CD4-positive, alpha-beta T cell (primary cell): ENCODE measurements at regions not wholly inside any gene's neighbourhood (a gene's known extent, or its start where the extent isn't known, plus 50 kb on each side); places are given as distances from the start of the nearest gene placed in this dataset.

ENCODE experiments used
- ATAC-seq: fragments of 200-7000 bp; cut with Tn5 transposase; one replicate; pipeline ENCODE4 v1.10.0; 2022; ENCODE audit warnings: mild to moderate bottlenecking; ENCODE audit not compliant: poor library complexity
- CTCF ChIA-PET: fragments of 350-600 bp; sonication (Branson Sonifier 250); formaldehyde crosslinking; loops from one replicate; lab custom pipeline; 2021; ENCODE audit warnings: antibody characterized with exemption, inconsistent platforms; lab: Charles Lee
- POLR2A ChIA-PET: fragments of 350-600 bp; sonication (Branson Sonifier 250); formaldehyde crosslinking; loops from one replicate; lab custom pipeline; 2021; ENCODE audit warnings: antibody characterized with exemption, inconsistent platforms; lab: Charles Lee
- DNase-seq, 14 experiments: peaks; one replicate each; pipeline ENCODE4 v3.0.0-alpha.2; 2013 to 2020; ENCODE audit warnings: mixed read lengths in 2 of 14
- H3K27ac ChIP-seq, 2 donors: one replicate each; pipeline versions ENCODE4 v1.5.1 to v1.7.0; 2013; ENCODE audit warnings: low read length in 2 of 2, low read depth in 1 of 2, mild to moderate bottlenecking in 1 of 2
- H3K27me3 ChIP-seq, 2 experiments: 1 replicate in 1 of 2; 2 replicates in 1 of 2; pipeline versions ENCODE4 v1.6.1 to v1.7.0; 2013; ENCODE audit warnings: low read length in 2 of 2, control low read depth in 1 of 2, mild to moderate bottlenecking in 1 of 2, moderate library complexity in 1 of 2; ENCODE audit not compliant: insufficient read depth in 2 of 2, control insufficient read depth in 1 of 2
- H3K36me3 ChIP-seq: one replicate; pipeline ENCODE4 v1.6.1; 2013; ENCODE audit warnings: low read length, control low read depth; ENCODE audit not compliant: insufficient read depth
- H3K4me1 ChIP-seq: one replicate; pipeline ENCODE4 v1.6.1; 2013; ENCODE audit warnings: low read length, control low read depth; ENCODE audit not compliant: insufficient read depth
- H3K4me3 ChIP-seq: one replicate; pipeline ENCODE4 v1.5.1; 2013; ENCODE audit warnings: mild to moderate bottlenecking, low read length, moderate library complexity
- H3K9me3 ChIP-seq, 2 experiments: 1 replicate in 1 of 2; 2 replicates in 1 of 2; pipeline versions ENCODE4 v1.6.1 to v1.7.0; 2013; ENCODE audit warnings: low read length in 2 of 2, mild to moderate bottlenecking in 2 of 2, control low read depth in 1 of 2, moderate library complexity in 1 of 2; ENCODE audit not compliant: control insufficient read depth in 1 of 2, insufficient read depth in 1 of 2
- H3K27ac Mint-ChIP-seq: one replicate; pipeline ENCODE4 v1.8.0; 2020; ENCODE audit warnings: mixed read lengths
- H3K27me3 Mint-ChIP-seq: one replicate; pipeline ENCODE4 v1.8.0; 2021; ENCODE audit warnings: mixed read lengths
- H3K36me3 Mint-ChIP-seq: one replicate; pipeline ENCODE4 v1.8.0; 2021; ENCODE audit warnings: low read depth, mixed read lengths
- H3K4me1 Mint-ChIP-seq: one replicate; pipeline ENCODE4 v1.8.0; 2021; ENCODE audit warnings: low read depth, mixed read lengths
- H3K4me3 Mint-ChIP-seq: one replicate; pipeline ENCODE4 v1.8.0; 2020; ENCODE audit warnings: mild to moderate bottlenecking, mixed read lengths
- H3K9me3 Mint-ChIP-seq: one replicate; pipeline ENCODE4 v1.8.0; 2020; ENCODE audit warnings: mixed read lengths
- CTCF ChIP-seq: fragments of 200-600 bp; IDR thresholded peaks from one replicate; pipeline ENCODE4 v1.8.0; 2022; ENCODE audit warnings: antibody characterized with exemption, mild to moderate bottlenecking
- intact Hi-C, 2 experiments: fragments of 100-400 bp; cut with DNase I in 1 of 2; cut with micrococcal nuclease in 1 of 2; formaldehyde crosslinking; loops; one replicate each; pipeline versions ENCODE4 v1.15.1 to v1.9.0; 2023 to 2025; cut with DNase I, micrococcal nuclease

- H3K36me3 ChIP-seq: no peaks in the 10 kb centered on the region
- intact Hi-C loops: no loop called here
- DNase-seq (no peak), ATAC-seq (no peak)
- H3K4me3 Mint-ChIP-seq: no peak overlapping the region
- no peaks in the 10 kb centered on the region for H3K9me3 ChIP-seq
- H3K4me1 Mint-ChIP-seq: no peaks in the 10 kb centered on the region
- no peaks in the 10 kb centered on the region for H3K36me3 Mint-ChIP-seq
- no peak for TF ChIP-seq CTCF
- H3K27ac Mint-ChIP-seq: no peak overlapping the region
- H3K4me1 ChIP-seq: no peaks in the 10 kb centered on the region
- ChIA-PET POLR2A (no interaction called here), CTCF (no interaction called here)
- H3K27me3 Mint-ChIP-seq: no peaks in the 10 kb centered on the region
- no peak overlapping the region for H3K27ac ChIP-seq
- no peaks in the 10 kb centered on the region for H3K9me3 Mint-ChIP-seq
- H3K4me3 ChIP-seq: no peak overlapping the region
- no peaks in the 10 kb centered on the region for H3K27me3 ChIP-seq
These were observed 260.5 kb upstream of the ANXA10 start for GRCh38 chr4:167831855-167832254.

GRCh38 chr4:167838686-167839085 is 253.7 kb upstream of the ANXA10 start:
- H3K4me3 ChIP-seq: no peak overlapping the region
- H3K9me3 Mint-ChIP-seq: peaks cover 2% of the 10 kb centered on the region
- no peak for ATAC-seq
- CTCF ChIA-PET: no interaction called here
- H3K4me1 Mint-ChIP-seq: no peaks in the 10 kb centered on the region
- no peak for TF ChIP-seq CTCF
- no peaks in the 10 kb centered on the region for H3K36me3 Mint-ChIP-seq
- H3K27me3 Mint-ChIP-seq: no peaks in the 10 kb centered on the region
- no peak for DNase-seq
- POLR2A ChIA-PET: no interaction called here
- intact Hi-C loops: no loop called here
- H3K4me3 Mint-ChIP-seq: no peak overlapping the region
- no peaks in the 10 kb centered on the region for H3K4me1 ChIP-seq
- no peaks in the 10 kb centered on the region for H3K36me3 ChIP-seq
- H3K9me3 ChIP-seq: peaks cover 0 to 7% of the 10 kb centered on the region in 2 experiments
- no peak overlapping the region for H3K27ac Mint-ChIP-seq
- H3K27me3 ChIP-seq: no peaks in the 10 kb centered on the region
- no peak overlapping the region for H3K27ac ChIP-seq

- no peak overlapping the region for H3K27ac Mint-ChIP-seq
These were observed 249.8 kb upstream of the ANXA10 start for GRCh38 chr4:167842487-167842886.

More at GRCh38 chr4:167842487-167842886, 249.8 kb upstream of the ANXA10 start:
- Mint-ChIP-seq H3K36me3 (no peaks in the 10 kb centered on the region), H3K27me3 (no peaks in the 10 kb centered on the region), H3K4me1 (no peaks in the 10 kb centered on the region), H3K9me3 (peaks cover 2% of the 10 kb centered on the region), H3K4me3 (no peak overlapping the region)
- ChIA-PET POLR2A (no interaction called here), CTCF (no interaction called here)
- intact Hi-C loops: no loop called here
- DNase-seq (no peak), ATAC-seq (no peak)
- no peaks in the 10 kb centered on the region for H3K27me3 ChIP-seq
- no peak for TF ChIP-seq CTCF
- H3K9me3 ChIP-seq: peaks cover 0 to 7% of the 10 kb centered on the region in 2 experiments
- H3K4me1 ChIP-seq: no peaks in the 10 kb centered on the region
- no peaks in the 10 kb centered on the region for H3K36me3 ChIP-seq
- H3K4me3 ChIP-seq: no peak overlapping the region
- no peak overlapping the region for H3K27ac ChIP-seq
